ENCODE measurements at regions not wholly inside any gene's neighbourhood (a gene's known extent, or its start where the extent isn't known, plus 50 kb on each side); places are given as distances from the start of the nearest gene placed in this dataset.

GRCh38 chr16:75841517-75841916, 115.2 kb upstream of the CPHXL start (continued):
- TF ChIP-seq, protein P1, sequence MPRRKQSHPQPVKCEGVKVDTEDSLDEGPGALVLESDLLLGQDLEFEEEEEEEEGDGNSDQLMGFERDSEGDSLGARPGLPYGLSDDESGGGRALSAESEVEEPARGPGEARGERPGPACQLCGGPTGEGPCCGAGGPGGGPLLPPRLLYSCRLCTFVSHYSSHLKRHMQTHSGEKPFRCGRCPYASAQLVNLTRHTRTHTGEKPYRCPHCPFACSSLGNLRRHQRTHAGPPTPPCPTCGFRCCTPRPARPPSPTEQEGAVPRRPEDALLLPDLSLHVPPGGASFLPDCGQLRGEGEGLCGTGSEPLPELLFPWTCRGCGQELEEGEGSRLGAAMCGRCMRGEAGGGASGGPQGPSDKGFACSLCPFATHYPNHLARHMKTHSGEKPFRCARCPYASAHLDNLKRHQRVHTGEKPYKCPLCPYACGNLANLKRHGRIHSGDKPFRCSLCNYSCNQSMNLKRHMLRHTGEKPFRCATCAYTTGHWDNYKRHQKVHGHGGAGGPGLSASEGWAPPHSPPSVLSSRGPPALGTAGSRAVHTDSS (CRISPR knock-in tag; conservative IDR thresholded peaks at IDR 0.05): no peak
- no peak for TF ChIP-seq ERF (CRISPR knock-in tag; IDR thresholded peaks at IDR 0.05)

DNA sequence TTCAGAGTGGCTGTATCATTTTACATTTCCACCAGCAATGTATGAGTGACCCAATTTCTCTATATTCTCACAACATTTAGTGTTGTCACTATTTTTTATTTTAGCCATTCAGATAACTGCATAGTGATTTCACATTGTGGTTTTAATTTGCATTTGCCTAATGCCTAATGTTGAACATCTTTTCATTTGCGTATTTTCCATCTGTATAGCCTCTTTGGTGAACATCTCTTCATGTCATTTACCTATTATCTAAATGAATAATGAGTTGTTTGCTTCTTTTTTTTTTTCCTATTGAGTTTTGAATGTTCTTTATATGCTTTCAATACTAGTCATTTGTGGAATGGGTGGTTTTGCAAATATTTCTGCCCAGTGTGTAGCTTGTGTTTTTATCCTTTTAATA, 120.9 kb upstream of the CPHXL start:
- H2AFZ ChIP-seq (ENCODE audit: low read length): no peak overlapping the region
- H4K20me1 ChIP-seq (ENCODE audit: insufficient read depth, low read length): no peaks in the 10 kb centered on the region
- ChIA-PET CTCF (ENCODE audit: low intra/inter-chr PET ratio, low total read pairs) (no interaction called here), POLR2A (no interaction called here)
- ATAC-seq (no peak), FAIRE-seq (no peak), DNase-seq (ENCODE audit: low spot score) (no peak)
- H3K4me1 ChIP-seq (ENCODE audit: insufficient read depth, low read length): no peaks in the 10 kb centered on the region
- H3K9me3 ChIP-seq (ENCODE audit: low read length): no peaks in the 10 kb centered on the region
- no peaks in the 10 kb centered on the region for H3K36me3 ChIP-seq (replicated peaks in 1 of 2; ENCODE audit: control insufficient read depth in 1 of 2, insufficient read depth in 2 of 2, low read length in 2 of 2)
- no peak for TF ChIP-seq ARID2 (CRISPR knock-in tag; IDR thresholded peaks at IDR 0.05; ENCODE audit: borderline replicate concordance)
- no peak for TF ChIP-seq SMAD3 (CRISPR knock-in tag; IDR thresholded peaks at IDR 0.05)
- TF ChIP-seq CHCHD3 (CRISPR knock-in tag; IDR thresholded peaks at IDR 0.05): no peak
- no peak for TF ChIP-seq GZF1 (CRISPR knock-in tag; IDR thresholded peaks at IDR 0.05)
- no peak for TF ChIP-seq ZNF878 (CRISPR knock-in tag; IDR thresholded peaks at IDR 0.05)
- no peak overlapping the region for H3K4me3 ChIP-seq (replicated peaks in 1 of 3; ENCODE audit: insufficient read depth in 1 of 3, low read depth in 2 of 3, low read length in 3 of 3)
- peaks cover 0 to 2% of the 10 kb centered on the region in 2 experiments; a peak in 1 of 5 replicates for H3K27me3 ChIP-seq (ENCODE audit: control insufficient read depth in 1 of 2, insufficient read depth in 2 of 2, low read length in 2 of 2)
- no peak overlapping the region for H3K27ac ChIP-seq (ENCODE audit: extremely low read length, insufficient read depth, low read length)
- in situ Hi-C loops (cut with HindIII; ENCODE audit: extremely low pct_ligation_motif_present, low pct_unique_long_range_greater_than_20kb) (no loop called here), intact Hi-C loops (cut with micrococcal nuclease; ENCODE audit: unreplicated experiment) (no loop called here)
- H3K79me2 ChIP-seq (ENCODE audit: insufficient read depth, low read length): no peaks in the 10 kb centered on the region
- H3K9ac ChIP-seq (ENCODE audit: insufficient read depth, low read depth, low read length): no peak overlapping the region
- no TSS peak for BruUV-seq (replicated peaks)
- H3K4me2 ChIP-seq (ENCODE audit: low read depth, low read length): no peak overlapping the region
- WGBS (ENCODE audit: low lambda C conversion rate): 7% methylated on average over 1 of the region's 1 CpG

DNA sequence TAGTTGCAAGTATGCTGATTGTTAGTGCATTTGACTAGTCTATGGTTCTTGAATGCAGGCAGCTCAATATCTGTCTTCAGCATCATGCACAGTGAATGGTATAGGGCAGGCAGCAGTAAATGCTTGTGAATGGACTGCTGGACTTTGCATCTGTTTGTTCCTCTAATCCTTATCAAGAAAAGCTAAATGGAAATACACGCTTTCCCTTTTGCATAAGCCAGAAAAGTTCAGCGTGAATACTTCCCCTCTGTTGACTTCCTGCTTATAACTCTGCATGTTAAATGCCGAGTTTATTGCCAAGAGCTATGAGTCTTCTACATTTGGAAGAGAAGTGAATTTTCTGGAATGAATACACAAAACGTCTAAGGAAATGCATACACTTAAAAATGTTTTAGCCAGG, 127.9 kb upstream of the CPHXL start:
- peak; percentile 98 for ATAC-seq
- POLR2A ChIA-PET: no interaction called here
- TF ChIP-seq ELF3 (CRISPR knock-in tag; IDR thresholded peaks at IDR 0.05) (peak; percentile 49; the same call in 1 of the 2 replicates), ARID3A (IDR thresholded peaks at IDR 0.05; ENCODE audit: low read depth, low read length) (peak; percentile 55), PITX1 (CRISPR knock-in tag; IDR thresholded peaks at IDR 0.05) (peak; percentile 50; the same call in 1 of the 2 replicates), GABPA (IDR thresholded peaks at IDR 0.05; ENCODE audit: low read depth, low read length) (no peak), GABPA (CRISPR knock-in tag; IDR thresholded peaks at IDR 0.05; ENCODE audit: low read depth) (peak; percentile 44; the same call in 1 of the 2 replicates)
- TF ChIP-seq, protein P2, sequence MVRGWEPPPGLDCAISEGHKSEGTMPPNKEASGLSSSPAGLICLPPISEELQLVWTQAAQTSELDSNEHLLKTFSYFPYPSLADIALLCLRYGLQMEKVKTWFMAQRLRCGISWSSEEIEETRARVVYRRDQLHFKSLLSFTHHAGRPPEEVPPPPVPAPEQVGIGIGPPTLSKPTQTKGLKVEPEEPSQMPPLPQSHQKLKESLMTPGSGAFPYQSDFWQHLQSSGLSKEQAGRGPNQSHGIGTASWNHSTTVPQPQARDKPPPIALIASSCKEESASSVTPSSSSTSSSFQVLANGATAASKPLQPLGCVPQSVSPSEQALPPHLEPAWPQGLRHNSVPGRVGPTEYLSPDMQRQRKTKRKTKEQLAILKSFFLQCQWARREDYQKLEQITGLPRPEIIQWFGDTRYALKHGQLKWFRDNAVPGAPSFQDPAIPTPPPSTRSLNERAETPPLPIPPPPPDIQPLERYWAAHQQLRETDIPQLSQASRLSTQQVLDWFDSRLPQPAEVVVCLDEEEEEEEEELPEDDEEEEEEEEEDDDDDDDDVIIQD (CRISPR knock-in tag; IDR thresholded peaks at IDR 0.05; ENCODE audit: low read depth): 0 out of 2 replicates have a peak, but pooled peaks have one; percentile 18
- TF ChIP-seq, protein P3, sequence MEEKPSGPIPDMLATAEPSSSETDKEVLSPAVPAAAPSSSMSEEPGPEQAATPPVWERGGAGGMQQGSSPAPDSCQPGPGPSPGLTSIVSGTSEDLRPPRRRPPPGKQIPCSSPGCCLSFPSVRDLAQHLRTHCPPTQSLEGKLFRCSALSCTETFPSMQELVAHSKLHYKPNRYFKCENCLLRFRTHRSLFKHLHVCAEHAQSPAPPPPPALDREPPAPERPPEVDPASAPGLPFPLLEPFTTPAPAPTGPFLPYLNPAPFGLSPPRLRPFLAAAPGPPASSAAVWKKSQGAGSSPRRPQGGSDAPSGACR (CRISPR knock-in tag; IDR thresholded peaks at IDR 0.05): no peak

More for the DNA sequence above, 127.9 kb upstream of the CPHXL start:
- H3K79me2 ChIP-seq (ENCODE audit: insufficient read depth, low read length): no peaks in the 10 kb centered on the region
- H3K27me3 ChIP-seq (ENCODE audit: control insufficient read depth in 1 of 2, insufficient read depth in 2 of 2, low read length in 2 of 2): no peaks in the 10 kb centered on the region
- peaks cover 10% of the 10 kb centered on the region for H3K4me1 ChIP-seq (ENCODE audit: insufficient read depth, low read length)
- CTCF ChIA-PET (ENCODE audit: low intra/inter-chr PET ratio, low total read pairs): no interaction called here
- in situ Hi-C loops (cut with HindIII; ENCODE audit: extremely low pct_ligation_motif_present, low pct_unique_long_range_greater_than_20kb) (no loop called here), intact Hi-C loops (cut with micrococcal nuclease; ENCODE audit: unreplicated experiment) (no loop called here)
- no peaks in the 10 kb centered on the region for H4K20me1 ChIP-seq (ENCODE audit: insufficient read depth, low read length)
- FAIRE-seq: no peak
- no peak overlapping the region for H3K9ac ChIP-seq (ENCODE audit: insufficient read depth, low read depth, low read length)
- no peaks in the 10 kb centered on the region for H3K36me3 ChIP-seq (replicated peaks in 1 of 2; ENCODE audit: control insufficient read depth in 1 of 2, insufficient read depth in 2 of 2, low read length in 2 of 2)
- no peaks in the 10 kb centered on the region for H3K9me3 ChIP-seq (ENCODE audit: low read length)
- H3K4me3 ChIP-seq (replicated peaks in 1 of 3; ENCODE audit: insufficient read depth in 1 of 3, low read depth in 2 of 3, low read length in 3 of 3): no peak overlapping the region
- no peak overlapping the region for H3K4me2 ChIP-seq (ENCODE audit: low read depth, low read length)
- no peak overlapping the region for H3K27ac ChIP-seq (ENCODE audit: extremely low read length, insufficient read depth, low read length)
- no peak overlapping the region for H2AFZ ChIP-seq (ENCODE audit: low read length)
- DNase-seq (ENCODE audit: low spot score): peak; percentile 49
- BruUV-seq (replicated peaks): no TSS peak
- 2% methylated on average over 4 of the region's 4 CpGs for WGBS (ENCODE audit: low lambda C conversion rate)

Data from HepG2 (cell line).